ENCODE measurements at regions not wholly inside any gene's neighbourhood (a gene's known extent, or its start where the extent isn't known, plus 50 kb on each side); places are given as distances from the start of the nearest gene placed in this dataset.

DNA sequence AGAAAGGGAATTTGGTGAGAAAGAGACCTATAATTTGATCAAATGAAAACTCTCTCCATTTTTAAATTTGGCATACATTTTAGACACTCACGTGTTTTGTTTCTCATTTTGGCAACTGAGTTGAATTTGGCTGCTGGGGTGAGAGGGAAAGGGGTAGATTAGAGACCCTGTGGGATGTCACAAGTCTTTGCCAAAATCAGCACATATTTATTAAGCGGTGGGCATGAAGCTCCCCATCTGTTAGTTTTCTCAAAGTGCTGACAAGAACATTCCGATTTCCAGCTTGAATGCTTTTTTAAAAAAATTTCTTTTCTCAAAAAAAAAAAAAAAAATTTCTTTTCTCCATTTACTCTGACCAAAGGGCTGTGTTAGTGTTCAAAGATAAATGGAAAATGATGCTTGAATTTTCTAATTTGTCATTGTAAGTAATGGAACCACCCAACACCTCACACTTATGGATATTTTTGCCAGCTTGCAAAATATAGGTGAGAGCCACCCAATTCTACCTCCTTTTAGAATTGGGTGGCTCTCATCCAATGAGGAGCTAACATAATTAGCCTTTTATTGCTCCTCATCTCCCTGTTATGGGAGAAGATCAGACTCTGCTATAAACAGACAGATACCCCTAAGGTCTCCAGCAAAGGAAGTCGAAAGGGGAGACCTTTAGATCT, 222.9 kb upstream of the FN1 start:
- H3K27me3 ChIP-seq (ENCODE audit: control insufficient read depth in 1 of 2, insufficient read depth in 2 of 2, low read length in 2 of 2), result no peaks in the 10 kb centered on the region
- H3K9me3 ChIP-seq (ENCODE audit: control insufficient read depth in 2 of 2, low read length in 2 of 2), result no peaks in the 10 kb centered on the region
- H3K36me3 ChIP-seq (ENCODE audit: control insufficient read depth in 2 of 2, insufficient read depth in 2 of 2, low read length in 2 of 2), result no peaks in the 10 kb centered on the region
- peaks cover 11% of the 10 kb centered on the region for H3K4me1 ChIP-seq (ENCODE audit: control insufficient read depth, insufficient read depth, low read length)
- H3K27ac ChIP-seq (ENCODE audit: low read length), result peak overlapping the region; percentile 76
- H3K4me3 ChIP-seq (ENCODE audit: low read length in 2 of 2), result no peak overlapping the region
- peak overlapping the region in 1 of 2 donors; percentile 29 for H3K9ac ChIP-seq (ENCODE audit: low read length in 2 of 2)

DNA sequence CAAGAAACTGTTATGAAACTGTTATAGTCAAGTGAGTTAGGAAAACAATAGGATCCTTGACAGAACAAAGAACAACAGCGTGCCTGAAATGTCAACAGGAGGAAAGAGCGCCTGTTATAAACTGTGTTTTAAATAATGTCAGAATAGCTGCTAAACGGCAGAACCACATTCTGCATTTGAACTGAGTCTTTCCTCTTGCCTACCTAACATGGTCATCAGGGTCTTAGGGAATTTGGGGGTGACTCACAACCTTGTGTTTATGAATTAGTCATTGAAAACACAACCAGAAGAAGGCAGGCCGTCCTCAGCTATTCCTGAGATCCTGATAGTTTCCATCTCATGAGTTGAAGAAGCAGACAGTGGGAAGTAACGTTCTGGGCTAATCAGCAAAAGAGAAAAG, 222.0 kb upstream of the FN1 start:
- Histone ChIP-seq H3K4me1 (ENCODE audit: control insufficient read depth, insufficient read depth, low read length) (peaks cover 11% of the 10 kb centered on the region), H3K27ac (ENCODE audit: low read length) (peak overlapping the region; percentile 76), H3K4me3 (ENCODE audit: low read length in 2 of 2) (no peak overlapping the region), H3K9me3 (ENCODE audit: control insufficient read depth in 2 of 2, low read length in 2 of 2) (no peaks in the 10 kb centered on the region), H3K9ac (ENCODE audit: low read length in 2 of 2) (peak overlapping the region in 1 of 2 donors; percentile 46), H3K27me3 (ENCODE audit: control insufficient read depth in 1 of 2, insufficient read depth in 2 of 2, low read length in 2 of 2) (no peaks in the 10 kb centered on the region), H3K36me3 (ENCODE audit: control insufficient read depth in 2 of 2, insufficient read depth in 2 of 2, low read length in 2 of 2) (no peaks in the 10 kb centered on the region)

DNA sequence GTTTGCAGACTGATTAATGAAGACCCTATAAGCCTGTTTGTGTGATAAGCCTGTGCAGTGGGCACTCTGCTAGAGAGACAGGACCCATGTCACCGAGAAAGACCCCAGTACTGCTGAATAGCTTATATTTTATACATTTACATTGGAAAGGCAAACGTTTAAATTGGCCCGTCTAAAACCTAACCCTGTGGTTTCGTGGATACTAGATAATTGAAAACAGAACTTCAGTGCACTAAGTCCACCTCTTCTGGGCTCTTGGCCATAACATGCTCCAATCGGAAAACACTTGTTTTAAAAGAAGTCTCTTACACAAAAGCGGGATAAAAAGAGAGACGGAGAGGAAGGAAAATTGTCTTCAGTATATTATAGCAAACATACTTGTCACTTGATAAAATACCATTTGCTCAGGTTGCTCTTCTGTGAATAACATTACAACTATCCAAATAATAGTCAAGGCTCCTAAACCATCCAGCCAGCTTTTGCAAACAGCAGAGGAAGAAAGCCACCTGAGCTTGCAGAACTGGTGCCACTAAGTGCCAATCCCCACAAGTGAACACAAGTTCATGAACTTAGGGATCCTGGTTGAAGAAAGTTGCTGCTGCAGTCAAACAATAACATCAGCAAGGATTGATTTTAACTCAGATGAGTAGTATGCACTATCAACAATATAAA, 218.4 kb upstream of the FN1 start:
- no peaks in the 10 kb centered on the region for H3K36me3 ChIP-seq (ENCODE audit: control insufficient read depth in 2 of 2, insufficient read depth in 2 of 2, low read length in 2 of 2)
- H3K9ac ChIP-seq (ENCODE audit: low read length in 2 of 2), result peak overlapping the region; percentile 22 to 36
- H3K27ac ChIP-seq (ENCODE audit: low read length), result peak overlapping the region; percentile 75
- peaks cover 16% of the 10 kb centered on the region for H3K4me1 ChIP-seq (ENCODE audit: control insufficient read depth, insufficient read depth, low read length)
- no peaks in the 10 kb centered on the region for H3K9me3 ChIP-seq (ENCODE audit: control insufficient read depth in 2 of 2, low read length in 2 of 2)
- H3K4me3 ChIP-seq (ENCODE audit: low read length in 2 of 2), result peak overlapping the region in 1 of 2 donors; percentile 16
- no peaks in the 10 kb centered on the region for H3K27me3 ChIP-seq (ENCODE audit: control insufficient read depth in 1 of 2, insufficient read depth in 2 of 2, low read length in 2 of 2)

DNA sequence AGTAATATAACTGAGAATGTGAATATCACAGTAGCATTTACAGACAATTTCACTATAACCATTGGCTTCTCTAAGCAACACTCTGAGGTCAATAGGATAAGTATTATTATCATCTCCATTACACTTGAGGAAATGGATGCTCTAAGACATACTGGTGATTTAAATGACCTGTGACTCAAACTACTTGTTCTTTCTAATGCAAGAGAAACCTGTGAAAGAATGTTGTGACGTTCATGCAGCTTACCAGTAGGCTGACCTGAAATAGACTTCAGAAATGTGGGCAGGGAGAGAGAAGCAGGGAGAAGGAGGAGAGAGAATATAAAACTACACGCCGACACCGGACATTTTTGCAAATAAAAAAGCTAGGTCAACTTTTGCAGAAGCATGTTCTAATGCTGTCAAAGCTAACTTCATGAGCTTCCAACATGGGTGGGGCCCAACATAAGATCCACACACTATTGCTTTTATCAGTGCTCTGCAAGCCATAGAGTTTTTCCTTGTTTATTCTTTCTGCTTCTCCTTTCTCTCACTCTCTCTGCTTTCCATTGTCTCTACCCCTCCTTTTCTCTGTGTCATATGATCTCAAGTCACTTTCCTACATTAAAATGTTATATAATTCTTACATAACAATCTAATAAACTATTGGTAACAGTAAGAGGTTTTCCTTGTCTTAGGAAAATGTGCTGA, 217.6 kb upstream of the FN1 start:
- H3K9me3 ChIP-seq (ENCODE audit: control insufficient read depth in 2 of 2, low read length in 2 of 2), result no peaks in the 10 kb centered on the region
- no peak overlapping the region for H3K9ac ChIP-seq (ENCODE audit: low read length in 2 of 2)
- no peak overlapping the region for H3K4me3 ChIP-seq (ENCODE audit: low read length in 2 of 2)
- H3K27ac ChIP-seq (ENCODE audit: low read length), result peak overlapping the region; percentile 75
- no peaks in the 10 kb centered on the region for H3K27me3 ChIP-seq (ENCODE audit: control insufficient read depth in 1 of 2, insufficient read depth in 2 of 2, low read length in 2 of 2)
- no peaks in the 10 kb centered on the region for H3K36me3 ChIP-seq (ENCODE audit: control insufficient read depth in 2 of 2, insufficient read depth in 2 of 2, low read length in 2 of 2)
- peaks cover 16% of the 10 kb centered on the region for H3K4me1 ChIP-seq (ENCODE audit: control insufficient read depth, insufficient read depth, low read length)

DNA sequence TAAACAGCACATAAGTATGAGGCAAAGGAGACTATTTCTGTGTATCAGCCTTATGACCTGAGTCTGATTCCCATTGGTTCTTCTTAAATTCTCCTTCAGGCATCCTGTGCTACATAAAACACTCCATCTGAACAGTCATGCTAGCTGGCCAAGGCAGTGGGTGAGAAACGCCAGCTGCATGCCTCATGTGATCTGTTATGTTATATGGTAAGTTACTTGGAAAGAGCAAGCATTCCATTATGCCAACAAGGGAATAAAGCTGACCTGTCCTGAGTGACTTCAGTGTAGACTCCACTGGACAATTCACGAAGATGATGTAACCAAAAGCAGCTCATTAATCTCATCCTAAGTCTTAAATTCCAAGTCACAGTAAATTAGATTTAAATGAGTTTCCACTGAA, 216.5 kb upstream of the FN1 start:
- Histone ChIP-seq H3K27me3 (ENCODE audit: control insufficient read depth in 1 of 2, insufficient read depth in 2 of 2, low read length in 2 of 2) (no peaks in the 10 kb centered on the region), H3K4me3 (ENCODE audit: low read length in 2 of 2) (no peak overlapping the region), H3K36me3 (ENCODE audit: control insufficient read depth in 2 of 2, insufficient read depth in 2 of 2, low read length in 2 of 2) (no peaks in the 10 kb centered on the region), H3K27ac (ENCODE audit: low read length) (peak overlapping the region; percentile 75), H3K9me3 (ENCODE audit: control insufficient read depth in 2 of 2, low read length in 2 of 2) (no peaks in the 10 kb centered on the region), H3K9ac (ENCODE audit: low read length in 2 of 2) (no peak overlapping the region), H3K4me1 (ENCODE audit: control insufficient read depth, insufficient read depth, low read length) (peaks cover 16% of the 10 kb centered on the region)

DNA sequence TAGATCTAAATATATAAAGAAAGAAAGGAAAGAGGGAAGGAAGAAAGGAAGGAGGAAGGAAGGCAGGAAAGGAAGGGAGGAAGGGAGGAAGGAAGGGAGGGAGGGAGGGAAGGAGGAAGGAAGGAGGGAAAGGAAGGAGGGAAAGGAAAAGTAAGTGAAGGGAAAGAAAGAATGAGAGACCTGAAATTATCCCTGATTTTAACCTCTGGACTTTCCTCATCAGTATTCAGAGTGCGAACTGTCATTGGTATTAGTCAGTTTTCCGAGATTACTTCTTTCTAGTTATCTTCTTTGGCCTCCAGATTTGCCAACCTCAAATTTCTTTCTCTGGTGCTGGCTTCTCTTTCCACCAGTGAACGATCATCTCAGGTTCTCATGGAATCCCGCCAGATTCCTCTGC, 215.5 kb upstream of the FN1 start:
- Histone ChIP-seq H3K4me1 (ENCODE audit: control insufficient read depth, insufficient read depth, low read length) (peaks cover 16% of the 10 kb centered on the region), H3K27ac (ENCODE audit: low read length) (no peak overlapping the region), H3K9me3 (ENCODE audit: control insufficient read depth in 2 of 2, low read length in 2 of 2) (no peaks in the 10 kb centered on the region), H3K9ac (ENCODE audit: low read length in 2 of 2) (no peak overlapping the region), H3K27me3 (ENCODE audit: control insufficient read depth in 1 of 2, insufficient read depth in 2 of 2, low read length in 2 of 2) (no peaks in the 10 kb centered on the region), H3K36me3 (ENCODE audit: control insufficient read depth in 2 of 2, insufficient read depth in 2 of 2, low read length in 2 of 2) (no peaks in the 10 kb centered on the region), H3K4me3 (ENCODE audit: low read length in 2 of 2) (no peak overlapping the region)

DNA sequence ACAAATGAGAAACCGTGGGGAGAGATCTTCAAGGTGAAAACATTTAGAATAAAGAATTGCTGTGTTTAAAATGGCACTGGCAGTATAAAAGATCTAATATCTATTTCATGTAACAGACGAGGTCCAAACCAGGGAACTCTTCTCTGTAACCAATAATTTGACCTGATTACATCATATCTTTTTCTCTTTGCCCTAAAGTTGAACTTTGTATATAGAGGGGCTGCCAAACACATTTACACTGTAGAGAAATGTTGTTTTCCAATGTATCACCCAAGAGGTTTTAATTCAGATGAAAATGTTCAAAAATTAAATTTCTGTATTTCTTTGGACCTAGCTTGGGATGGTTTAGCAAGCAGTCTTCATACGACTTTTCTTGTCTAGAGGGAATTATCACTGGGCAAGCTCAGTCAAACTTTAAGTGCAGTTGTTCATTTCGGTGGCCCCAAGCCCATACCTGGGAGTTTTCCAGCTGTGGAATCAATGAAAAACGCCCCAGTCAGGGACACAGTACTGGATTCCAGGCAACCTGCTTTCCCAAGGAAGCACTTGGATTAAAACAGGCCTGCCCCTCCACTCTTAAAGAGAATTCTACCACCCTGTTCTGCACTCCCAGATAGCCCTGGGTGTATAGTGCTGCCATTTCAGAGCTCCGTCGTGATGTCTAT, 208.5 kb upstream of the FN1 start:
- H3K9me3 ChIP-seq (ENCODE audit: control insufficient read depth in 2 of 2, low read length in 2 of 2), result no peaks in the 10 kb centered on the region
- H3K4me3 ChIP-seq (ENCODE audit: low read length in 2 of 2), result no peak overlapping the region
- no peak overlapping the region for H3K9ac ChIP-seq (ENCODE audit: low read length in 2 of 2)
- H3K27me3 ChIP-seq (ENCODE audit: control insufficient read depth in 1 of 2, insufficient read depth in 2 of 2, low read length in 2 of 2), result no peaks in the 10 kb centered on the region
- H3K4me1 ChIP-seq (ENCODE audit: control insufficient read depth, insufficient read depth, low read length), result no peaks in the 10 kb centered on the region
- no peaks in the 10 kb centered on the region for H3K36me3 ChIP-seq (ENCODE audit: control insufficient read depth in 2 of 2, insufficient read depth in 2 of 2, low read length in 2 of 2)
- H3K27ac ChIP-seq (ENCODE audit: low read length), result no peak overlapping the region

DNA sequence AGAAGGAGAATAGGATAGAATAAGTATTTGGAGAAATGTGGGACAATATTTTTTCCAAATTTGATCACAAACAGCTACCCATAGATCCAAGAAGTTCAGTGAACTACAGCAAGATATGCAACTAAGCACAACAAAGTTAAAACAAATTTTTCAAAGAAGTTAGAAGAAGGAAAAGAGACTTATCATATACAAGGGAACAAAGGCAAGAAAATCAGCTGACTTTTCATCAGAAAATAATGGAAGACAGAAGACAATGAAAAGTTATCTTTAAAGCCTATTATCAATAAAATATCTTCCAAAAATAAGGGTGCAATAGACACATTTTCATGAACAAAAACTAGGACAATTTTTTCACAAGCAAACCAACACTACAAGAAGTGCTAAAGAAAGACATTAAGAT, 202.8 kb upstream of the FN1 start:
- Histone ChIP-seq H3K9me3 (ENCODE audit: control insufficient read depth in 2 of 2, low read length in 2 of 2) (no peaks in the 10 kb centered on the region), H3K9ac (ENCODE audit: low read length in 2 of 2) (no peak overlapping the region), H3K4me3 (ENCODE audit: low read length in 2 of 2) (no peak overlapping the region), H3K36me3 (ENCODE audit: control insufficient read depth in 2 of 2, insufficient read depth in 2 of 2, low read length in 2 of 2) (no peaks in the 10 kb centered on the region), H3K4me1 (ENCODE audit: control insufficient read depth, insufficient read depth, low read length) (no peaks in the 10 kb centered on the region), H3K27ac (ENCODE audit: low read length) (no peak overlapping the region), H3K27me3 (ENCODE audit: control insufficient read depth in 1 of 2, insufficient read depth in 2 of 2, low read length in 2 of 2) (no peaks in the 10 kb centered on the region)

DNA sequence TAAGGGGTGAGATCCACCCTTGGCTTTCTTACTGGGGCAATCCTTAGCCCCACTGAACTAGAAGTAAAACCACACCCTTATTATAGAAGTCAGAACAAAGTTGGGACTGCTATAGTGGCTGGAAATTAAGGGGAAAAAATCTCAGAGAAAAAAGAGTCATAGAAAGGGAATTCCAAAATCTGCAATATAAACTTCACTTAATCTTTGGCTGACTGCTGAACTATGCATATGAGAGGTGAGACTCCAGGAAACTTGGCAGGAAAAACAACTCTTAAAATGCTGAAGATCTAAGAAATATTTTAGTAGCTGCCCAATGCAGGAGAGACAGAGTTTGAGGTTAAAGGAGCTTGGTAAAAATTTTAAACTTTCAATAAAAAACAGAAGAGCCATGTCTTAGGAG, 201.8 kb upstream of the FN1 start:
- H3K27me3 ChIP-seq (ENCODE audit: control insufficient read depth in 1 of 2, insufficient read depth in 2 of 2, low read length in 2 of 2), result no peaks in the 10 kb centered on the region
- H3K4me1 ChIP-seq (ENCODE audit: control insufficient read depth, insufficient read depth, low read length), result no peaks in the 10 kb centered on the region
- H3K4me3 ChIP-seq (ENCODE audit: low read length in 2 of 2), result no peak overlapping the region
- H3K9me3 ChIP-seq (ENCODE audit: control insufficient read depth in 2 of 2, low read length in 2 of 2), result no peaks in the 10 kb centered on the region
- H3K27ac ChIP-seq (ENCODE audit: low read length), result no peak overlapping the region
- no peak overlapping the region for H3K9ac ChIP-seq (ENCODE audit: low read length in 2 of 2)
- no peaks in the 10 kb centered on the region for H3K36me3 ChIP-seq (ENCODE audit: control insufficient read depth in 2 of 2, insufficient read depth in 2 of 2, low read length in 2 of 2)

DNA sequence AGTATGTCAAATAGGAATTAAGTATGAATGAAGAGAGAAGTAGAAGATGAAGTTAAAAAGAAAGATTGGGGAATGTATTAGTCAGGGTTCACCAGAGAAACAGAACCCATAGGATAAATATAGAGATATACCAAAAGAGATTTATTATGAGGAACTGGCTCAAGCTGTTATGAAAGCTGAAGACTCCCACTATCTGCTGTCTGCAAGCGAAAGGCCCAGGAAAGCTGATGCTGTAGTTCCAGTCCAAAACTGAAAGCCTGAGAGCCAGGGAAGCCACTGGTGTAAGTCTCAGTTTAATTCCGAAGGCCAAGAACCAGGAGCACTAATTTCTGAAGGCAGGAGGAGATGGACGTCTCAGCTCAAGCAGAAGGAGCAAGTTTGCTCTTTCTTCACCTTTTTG, 200.9 kb upstream of the FN1 start:
- Histone ChIP-seq H3K27me3 (ENCODE audit: control insufficient read depth in 1 of 2, insufficient read depth in 2 of 2, low read length in 2 of 2) (no peaks in the 10 kb centered on the region), H3K4me3 (ENCODE audit: low read length in 2 of 2) (no peak overlapping the region), H3K4me1 (ENCODE audit: control insufficient read depth, insufficient read depth, low read length) (no peaks in the 10 kb centered on the region), H3K27ac (ENCODE audit: low read length) (no peak overlapping the region), H3K36me3 (ENCODE audit: control insufficient read depth in 2 of 2, insufficient read depth in 2 of 2, low read length in 2 of 2) (no peaks in the 10 kb centered on the region), H3K9ac (ENCODE audit: low read length in 2 of 2) (no peak overlapping the region), H3K9me3 (ENCODE audit: control insufficient read depth in 2 of 2, low read length in 2 of 2) (no peaks in the 10 kb centered on the region)
